SJSA1 (cell line): ENCODE measurements at regions not wholly inside any gene's neighbourhood (a gene's known extent, or its start where the extent isn't known, plus 50 kb on each side); places are given as distances from the start of the nearest gene placed in this dataset.

Source experiments
- DNase-seq, 2 experiments: peaks; one replicate each; pipeline ENCODE4 v3.0.0-alpha.2; 2015 to 2020; ENCODE audit warnings: low spot score in 2 of 2, low read depth in 1 of 2
- H3K27ac ChIP-seq: fragments of 250-450 bp; sonication (Bioruptor Pico); 2 replicates; pipeline ENCODE4 v1.5.1; 2020; ENCODE audit warnings: mild to moderate bottlenecking, moderate library complexity
- H3K27me3 ChIP-seq: fragments of 250-450 bp; sonication (Bioruptor Pico); replicated peaks from 2 replicates; pipeline ENCODE4 v1.5.1; 2020; ENCODE audit warnings: mild to moderate bottlenecking, moderate library complexity
- H3K36me3 ChIP-seq: fragments of 250-450 bp; sonication (Bioruptor Pico); 2 replicates; pipeline ENCODE4 v1.5.1; 2020; ENCODE audit warnings: mild to moderate bottlenecking
- H3K4me1 ChIP-seq: fragments of 250-450 bp; sonication (Bioruptor Pico); replicated peaks from 2 replicates; pipeline ENCODE4 v1.6.1; 2021; ENCODE audit warnings: mild to moderate bottlenecking
- H3K4me3 ChIP-seq: fragments of 250-450 bp; sonication (Bioruptor Pico); 2 replicates; pipeline ENCODE4 v1.5.1; 2020; ENCODE audit warnings: mild to moderate bottlenecking
- H3K9me3 ChIP-seq: fragments of 250-450 bp; sonication (Bioruptor Pico); replicated peaks from 2 replicates; pipeline ENCODE4 v1.5.1; 2020; ENCODE audit warnings: mild to moderate bottlenecking

DNA sequence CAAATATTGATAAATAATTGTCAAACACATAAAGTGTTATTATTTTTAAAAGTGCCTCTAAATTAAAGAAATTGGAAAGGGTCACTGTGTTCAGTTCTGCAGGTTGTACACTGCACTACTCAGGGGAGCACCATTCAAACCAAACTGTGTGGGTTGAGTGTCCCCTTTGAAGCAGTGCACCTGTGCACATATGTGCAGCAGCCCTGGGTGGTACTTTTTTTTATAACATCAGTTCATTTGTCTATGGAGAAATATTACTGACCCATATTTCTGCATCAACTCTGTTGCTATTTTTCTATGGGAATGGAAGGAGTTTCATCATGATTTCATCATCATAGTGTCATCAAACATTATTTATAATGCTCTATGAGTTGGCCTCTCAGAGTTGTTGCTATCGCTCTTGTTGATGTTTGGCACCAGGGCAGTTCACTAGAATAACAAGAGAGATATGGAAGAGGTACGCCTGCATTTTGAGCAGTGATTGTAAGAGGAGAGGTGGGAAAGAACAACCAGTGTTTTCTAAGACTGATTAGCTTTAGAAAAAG lies 457.6 kb downstream of the TFAP2A start:
- H3K4me3 ChIP-seq = no peak overlapping the region
- H3K36me3 ChIP-seq = no peaks in the 10 kb centered on the region
- H3K9me3 ChIP-seq = no peaks in the 10 kb centered on the region

DNA sequence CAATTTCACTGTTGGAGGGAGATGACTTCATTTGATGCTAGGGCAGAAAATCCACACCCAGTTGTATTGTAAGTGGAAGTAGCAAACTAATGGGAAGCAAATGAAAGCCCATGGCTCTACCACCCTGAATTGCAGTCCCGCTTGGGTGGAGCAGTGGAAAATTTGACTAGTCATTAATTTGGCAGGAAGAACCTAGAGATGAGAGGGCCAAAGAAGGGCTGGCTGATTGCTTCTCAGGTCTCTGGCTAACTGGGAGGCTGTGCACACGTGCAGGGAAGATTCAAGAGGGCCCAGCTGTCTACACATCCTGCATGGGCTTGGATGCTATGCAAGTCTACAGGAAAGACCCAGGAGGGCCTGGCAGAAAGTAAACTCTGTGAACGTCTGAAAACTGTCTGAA lies 466.2 kb downstream of the TFAP2A start:
- no peak for DNase-seq
- Histone ChIP-seq H3K4me1 (peaks cover 10% of the 10 kb centered on the region), H3K27ac (no peak overlapping the region), H3K4me3 (no peak overlapping the region), H3K36me3 (no peaks in the 10 kb centered on the region), H3K9me3 (no peaks in the 10 kb centered on the region), H3K27me3 (no peaks in the 10 kb centered on the region)

More for the DNA sequence above, 457.6 kb downstream of the TFAP2A start:
- DNase-seq = no peak
- Histone ChIP-seq H3K27me3 (no peaks in the 10 kb centered on the region), H3K4me1 (no peaks in the 10 kb centered on the region), H3K27ac (no peak overlapping the region)

DNA sequence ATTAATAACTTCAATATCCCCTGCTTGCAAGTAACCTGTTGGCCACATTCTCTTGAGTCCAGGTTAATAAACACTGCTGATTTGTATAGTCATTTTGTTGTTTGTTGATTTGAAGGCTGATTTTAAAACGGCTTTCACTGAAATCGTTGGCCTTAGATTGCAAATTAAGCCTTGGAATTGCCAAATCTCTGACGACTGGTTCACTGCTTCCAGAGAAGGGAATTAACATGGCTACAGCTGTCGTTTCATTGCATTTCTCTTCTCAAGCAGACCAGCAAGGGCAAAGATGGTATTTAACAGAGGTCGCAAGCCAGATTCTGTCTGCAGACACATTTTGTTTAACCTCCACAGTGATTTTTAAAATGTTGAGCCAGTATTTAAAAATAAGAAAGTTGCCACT lies 470.9 kb downstream of the TFAP2A start:
- H3K4me1 ChIP-seq = peaks cover 19% of the 10 kb centered on the region
- no peaks in the 10 kb centered on the region for H3K27me3 ChIP-seq
- H3K4me3 ChIP-seq = no peak overlapping the region
- no peak for DNase-seq
- H3K27ac ChIP-seq = peak overlapping the region; percentile 62; the same call in 1 of the 2 replicates
- H3K9me3 ChIP-seq = no peaks in the 10 kb centered on the region
- H3K36me3 ChIP-seq = no peaks in the 10 kb centered on the region

DNA sequence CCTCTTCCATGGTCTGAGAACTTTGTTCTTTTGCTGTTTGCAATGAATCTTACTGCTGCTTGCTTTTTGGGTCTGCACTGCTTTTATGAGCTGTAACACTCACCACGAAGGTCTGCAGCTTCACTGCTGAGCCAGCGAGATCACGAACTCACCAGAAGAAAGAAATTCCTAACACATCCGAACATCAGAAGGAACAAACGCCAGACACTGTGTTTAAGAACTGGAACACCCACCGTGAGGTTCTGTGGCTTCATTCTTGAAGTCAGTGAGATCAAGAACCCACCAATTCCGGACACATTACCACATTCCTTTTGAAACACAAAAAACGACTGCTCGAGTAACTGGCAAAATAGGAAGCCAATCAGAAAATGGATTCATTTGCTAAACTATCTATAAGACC lies 471.8 kb downstream of the TFAP2A start:
- H3K9me3 ChIP-seq = no peaks in the 10 kb centered on the region
- peak overlapping the region; percentile 62 for H3K27ac ChIP-seq
- H3K36me3 ChIP-seq = no peaks in the 10 kb centered on the region
- DNase-seq = peak; percentile 73 to 77
- H3K4me3 ChIP-seq = no peak overlapping the region
- no peaks in the 10 kb centered on the region for H3K27me3 ChIP-seq
- peaks cover 13% of the 10 kb centered on the region for H3K4me1 ChIP-seq

DNA sequence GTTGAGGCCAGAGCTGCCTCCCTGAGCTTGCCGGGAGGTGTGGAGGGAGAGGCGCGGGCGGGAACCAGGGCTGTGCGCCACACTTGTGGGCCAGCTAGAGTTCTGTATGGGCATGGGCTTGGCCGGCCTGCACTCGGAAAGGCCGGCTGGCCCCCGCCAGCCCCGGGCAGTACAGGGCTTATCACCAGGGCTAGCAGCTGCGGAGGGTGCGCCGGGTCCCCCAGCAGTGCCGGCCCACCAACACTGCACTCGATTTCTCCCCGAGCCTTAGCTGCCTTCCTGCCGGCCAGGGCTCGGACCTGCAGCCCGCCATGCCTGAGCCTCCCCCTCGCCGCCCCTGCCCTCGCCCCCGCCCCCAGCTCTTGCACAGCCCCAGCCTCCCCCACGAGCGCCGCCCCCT lies 472.7 kb downstream of the TFAP2A start:
- Histone ChIP-seq H3K4me3 (no peak overlapping the region), H3K36me3 (no peaks in the 10 kb centered on the region), H3K27me3 (no peaks in the 10 kb centered on the region), H3K9me3 (no peaks in the 10 kb centered on the region), H3K27ac (no peak overlapping the region), H3K4me1 (peaks cover 13% of the 10 kb centered on the region)
- no peak for DNase-seq

DNA sequence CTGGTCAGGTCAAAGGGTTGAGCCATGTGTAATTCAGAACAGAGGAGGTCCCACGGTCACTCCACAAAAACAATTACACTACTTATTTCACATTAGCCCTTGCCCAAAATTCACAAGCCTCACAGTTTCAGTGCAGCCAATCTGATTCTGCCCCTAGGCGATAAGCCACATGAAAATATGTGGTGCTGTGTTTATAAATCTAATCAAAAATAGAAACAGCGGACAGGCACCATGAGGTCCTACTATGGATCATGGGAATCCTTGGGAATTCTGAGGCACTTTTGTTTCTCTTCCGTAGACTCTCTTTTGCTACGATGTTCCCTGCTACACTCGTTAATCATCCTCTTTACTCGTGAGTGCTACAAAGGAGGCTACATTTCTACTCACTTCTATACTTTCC lies 476.1 kb downstream of the TFAP2A start:
- Histone ChIP-seq H3K27ac (no peak overlapping the region), H3K4me1 (peaks cover 11% of the 10 kb centered on the region), H3K4me3 (no peak overlapping the region), H3K36me3 (no peaks in the 10 kb centered on the region), H3K27me3 (no peaks in the 10 kb centered on the region), H3K9me3 (no peaks in the 10 kb centered on the region)
- DNase-seq = no peak

DNA sequence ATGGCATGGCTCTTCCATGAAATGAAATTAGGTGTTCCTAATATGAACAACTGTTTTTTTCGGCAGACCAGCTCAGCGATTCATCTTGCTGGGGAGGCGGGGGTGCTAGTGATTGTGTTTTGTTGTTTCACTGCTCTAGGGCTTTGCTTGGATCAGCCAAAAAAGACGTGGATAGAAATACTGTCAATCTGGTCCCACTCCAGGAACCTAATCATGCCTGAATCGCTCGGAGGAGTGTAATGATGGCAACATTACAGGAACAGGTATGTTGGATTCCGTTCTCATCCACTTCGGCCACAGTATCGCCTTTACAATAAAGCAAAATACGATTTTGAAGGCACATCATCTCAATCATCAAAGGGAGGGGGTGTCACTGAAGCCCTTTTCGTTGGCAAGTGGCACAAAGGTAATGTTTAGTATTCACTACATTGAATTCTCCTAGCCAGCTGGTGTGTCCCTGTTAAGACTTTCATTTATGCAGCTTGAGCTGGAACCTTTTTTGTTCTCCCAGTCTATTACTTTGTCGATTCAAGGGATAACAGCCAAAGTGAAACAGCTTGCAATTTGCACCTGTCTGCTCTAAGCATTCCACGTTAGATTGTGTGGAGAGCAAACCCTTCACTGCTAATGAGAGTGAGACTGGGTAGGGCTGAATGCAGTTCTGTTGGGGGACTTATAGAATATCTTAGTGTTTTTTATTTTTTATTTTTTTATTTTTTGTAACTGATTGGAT lies 477.7 kb downstream of the TFAP2A start:
- no peaks in the 10 kb centered on the region; the same call in 1 of the 2 replicates for H3K4me1 ChIP-seq
- no peaks in the 10 kb centered on the region for H3K27me3 ChIP-seq
- no peak overlapping the region for H3K4me3 ChIP-seq
- DNase-seq = no peak
- no peak overlapping the region for H3K27ac ChIP-seq
- H3K36me3 ChIP-seq = no peaks in the 10 kb centered on the region
- H3K9me3 ChIP-seq = no peaks in the 10 kb centered on the region

DNA sequence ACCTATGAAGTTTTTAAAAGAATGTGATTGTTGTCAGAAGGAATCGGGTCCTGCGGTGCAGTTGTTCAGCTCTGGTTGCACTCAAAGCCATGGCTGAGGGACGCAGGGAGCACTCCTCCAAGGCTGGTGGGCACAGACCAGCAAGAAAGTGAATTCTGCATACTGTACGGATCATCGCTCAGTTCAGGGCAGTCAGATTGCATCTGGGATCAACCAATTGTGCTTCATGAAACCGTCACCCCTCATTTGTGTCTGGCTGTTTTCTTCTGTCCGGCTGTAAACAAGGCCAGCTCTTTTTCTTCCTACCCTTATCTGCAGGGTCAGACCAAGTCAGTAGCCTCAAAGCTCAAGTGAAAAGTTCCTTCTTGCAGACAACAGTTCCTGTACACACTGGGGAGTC lies 478.3 kb downstream of the TFAP2A start:
- H3K36me3 ChIP-seq = no peaks in the 10 kb centered on the region
- no peaks in the 10 kb centered on the region; the same call in 1 of the 2 replicates for H3K4me1 ChIP-seq
- H3K9me3 ChIP-seq = no peaks in the 10 kb centered on the region
- H3K27ac ChIP-seq = no peak overlapping the region
- H3K27me3 ChIP-seq = no peaks in the 10 kb centered on the region
- no peak overlapping the region for H3K4me3 ChIP-seq
- no peak for DNase-seq

DNA sequence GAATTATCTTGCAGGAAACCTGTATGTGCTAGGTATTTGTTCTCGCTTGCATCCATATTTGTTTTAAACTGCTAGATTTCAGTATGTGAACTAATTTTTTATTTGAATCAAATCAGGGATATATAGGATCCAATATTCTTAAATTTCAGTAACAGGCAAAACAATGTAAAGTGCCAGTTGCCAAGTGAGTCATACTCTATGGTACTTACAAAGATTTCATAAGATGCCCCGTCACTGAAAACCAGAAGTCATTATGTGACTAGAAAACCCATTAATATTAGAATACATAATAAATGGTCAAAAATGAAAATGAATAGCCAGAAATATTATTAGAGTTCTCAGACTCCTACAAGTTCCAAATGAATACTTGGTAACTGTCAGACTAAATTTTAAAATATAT lies 481.2 kb downstream of the TFAP2A start:
- Histone ChIP-seq H3K36me3 (no peaks in the 10 kb centered on the region), H3K4me1 (no peaks in the 10 kb centered on the region; the same call in 1 of the 2 replicates), H3K27me3 (no peaks in the 10 kb centered on the region), H3K27ac (no peak overlapping the region), H3K4me3 (no peak overlapping the region), H3K9me3 (no peaks in the 10 kb centered on the region)
- DNase-seq = no peak

DNA sequence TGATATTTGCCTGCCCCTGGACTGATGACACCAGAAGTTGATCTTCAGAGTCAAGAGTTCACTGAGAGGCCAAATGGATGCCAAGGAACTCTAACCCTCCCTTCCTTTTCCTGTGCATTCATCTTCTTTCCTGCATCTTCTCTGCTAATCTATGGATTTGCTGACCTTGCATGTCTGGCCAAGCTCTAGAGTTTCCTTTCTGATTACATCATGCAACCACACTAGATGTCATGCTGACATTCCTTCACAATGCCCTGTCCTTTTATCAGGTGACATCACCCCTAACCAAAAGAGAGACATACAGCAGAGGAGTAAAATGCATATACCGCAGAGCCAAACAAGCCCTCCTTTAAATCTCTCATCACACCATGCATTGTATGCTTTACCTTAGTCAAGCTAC lies 487.6 kb downstream of the TFAP2A start:
- no peak for DNase-seq
- Histone ChIP-seq H3K9me3 (no peaks in the 10 kb centered on the region), H3K27me3 (no peaks in the 10 kb centered on the region), H3K36me3 (no peaks in the 10 kb centered on the region), H3K4me3 (no peak overlapping the region), H3K4me1 (peaks cover 3% of the 10 kb centered on the region), H3K27ac (no peak overlapping the region)

DNA sequence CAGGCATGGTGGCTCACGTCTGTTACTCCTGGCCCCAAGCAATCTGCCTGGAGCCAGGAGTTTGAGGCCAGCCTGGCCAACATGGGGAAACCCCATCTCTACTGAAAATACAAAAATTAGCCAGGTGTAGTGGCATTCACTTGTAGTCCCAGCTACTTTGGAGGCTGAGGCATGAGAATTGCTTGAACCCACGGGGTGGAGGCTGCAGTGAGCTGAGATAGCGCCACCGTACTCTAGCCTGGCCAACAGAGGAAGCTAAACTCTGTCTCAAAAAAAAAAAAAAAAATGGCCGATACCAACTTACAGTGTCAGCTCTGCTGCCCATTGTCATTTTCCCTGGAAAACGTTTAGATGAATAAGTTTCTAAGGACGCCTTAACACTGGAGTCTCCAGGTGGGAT lies 489.9 kb downstream of the TFAP2A start:
- H3K36me3 ChIP-seq = no peaks in the 10 kb centered on the region
- no peaks in the 10 kb centered on the region for H3K27me3 ChIP-seq
- no peak overlapping the region for H3K27ac ChIP-seq
- H3K4me3 ChIP-seq = no peak overlapping the region
- no peak for DNase-seq
- H3K9me3 ChIP-seq = no peaks in the 10 kb centered on the region
- peaks cover 19% of the 10 kb centered on the region for H3K4me1 ChIP-seq

DNA sequence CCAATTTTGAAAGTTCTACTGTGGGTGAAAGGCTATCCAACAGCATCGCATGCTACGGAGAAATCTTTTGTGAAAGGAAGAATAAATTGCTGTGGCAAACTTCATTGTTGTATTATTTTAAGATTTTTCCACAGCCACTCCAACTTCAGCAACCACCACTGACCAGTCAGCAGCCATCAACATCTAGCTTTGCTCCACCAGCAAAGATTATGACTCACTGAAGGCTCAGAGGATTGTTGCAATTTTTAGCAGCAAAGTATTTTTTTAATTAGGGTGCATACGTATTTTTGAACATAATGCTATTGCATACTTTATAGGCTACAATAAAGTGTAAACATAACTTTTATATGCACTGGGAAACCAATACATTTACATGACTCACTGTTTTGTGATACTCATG lies 493.5 kb downstream of the TFAP2A start:
- peak in 1 of 2 experiments; percentile 49 for DNase-seq
- Histone ChIP-seq H3K4me3 (no peak overlapping the region), H3K4me1 (peaks cover 19% of the 10 kb centered on the region), H3K36me3 (no peaks in the 10 kb centered on the region), H3K27me3 (no peaks in the 10 kb centered on the region), H3K9me3 (no peaks in the 10 kb centered on the region), H3K27ac (peak overlapping the region; percentile 18)

DNA sequence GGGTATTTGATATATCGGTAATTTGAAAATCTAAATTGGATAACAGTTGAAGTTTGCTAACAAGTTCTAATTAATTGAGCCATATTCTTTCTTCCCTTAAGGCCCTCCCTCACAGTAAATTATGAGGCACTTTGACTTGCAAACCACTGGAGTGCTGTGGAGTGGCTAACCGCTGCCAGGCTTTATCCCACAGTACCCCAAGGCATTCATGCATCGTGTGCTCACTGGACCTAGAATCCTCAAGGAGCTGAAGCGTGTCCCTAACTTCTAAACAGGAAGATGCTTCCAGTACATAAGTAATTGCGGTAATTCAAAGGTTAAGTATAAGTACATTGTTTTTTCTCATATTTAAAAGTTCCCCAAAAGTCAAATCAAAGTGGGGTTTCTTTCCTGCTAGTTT lies 499.9 kb downstream of the TFAP2A start:
- H3K27me3 ChIP-seq = no peaks in the 10 kb centered on the region
- no peaks in the 10 kb centered on the region for H3K36me3 ChIP-seq
- no peaks in the 10 kb centered on the region for H3K9me3 ChIP-seq
- H3K4me1 ChIP-seq = no peaks in the 10 kb centered on the region
- no peak overlapping the region for H3K4me3 ChIP-seq
- no peak for DNase-seq
- no peak overlapping the region for H3K27ac ChIP-seq

DNA sequence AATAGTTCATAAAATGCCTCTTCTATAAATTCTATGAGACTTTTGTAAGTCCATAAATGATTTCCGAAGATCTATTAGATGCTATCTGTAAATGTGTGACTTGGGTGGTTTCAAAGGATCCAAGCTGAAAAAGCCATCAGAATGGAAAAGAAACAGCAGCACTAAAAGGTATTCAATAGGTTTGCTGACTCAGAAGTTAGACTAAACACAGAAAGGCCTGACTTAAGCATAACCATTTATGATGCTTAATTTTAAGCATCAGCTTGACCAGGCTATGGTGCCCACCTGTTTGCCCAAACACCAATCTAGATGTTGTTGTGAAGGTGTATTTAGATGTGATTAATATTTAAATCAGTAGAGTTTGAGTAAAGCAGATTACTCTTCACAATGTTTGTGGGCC lies 513.5 kb downstream of the TFAP2A start:
- no peaks in the 10 kb centered on the region for H3K4me1 ChIP-seq
- H3K4me3 ChIP-seq = no peak overlapping the region
- H3K36me3 ChIP-seq = no peaks in the 10 kb centered on the region
- no peaks in the 10 kb centered on the region for H3K27me3 ChIP-seq
- no peak overlapping the region for H3K27ac ChIP-seq
- no peak for DNase-seq
- no peaks in the 10 kb centered on the region for H3K9me3 ChIP-seq

DNA sequence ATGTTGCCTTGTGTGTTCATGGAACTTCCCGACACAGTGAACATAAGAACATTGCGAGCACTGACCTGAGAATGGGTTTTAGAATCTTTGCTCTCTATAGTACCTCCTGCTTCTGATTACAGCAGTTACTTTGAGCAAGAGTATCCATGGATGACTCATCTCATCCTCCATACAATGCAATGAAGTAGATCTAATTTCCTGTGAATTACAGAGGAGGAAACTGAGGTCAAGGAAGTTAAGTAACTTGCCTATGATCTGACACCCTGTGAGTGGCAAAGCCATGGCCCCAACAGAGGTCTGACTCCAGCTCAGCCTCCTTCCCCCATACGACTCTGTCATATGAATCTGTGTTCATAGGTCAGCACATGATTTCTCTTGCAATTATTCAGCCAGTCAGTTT lies 518.1 kb downstream of the TFAP2A start:
- H3K27ac ChIP-seq = no peak overlapping the region
- H3K4me3 ChIP-seq = no peak overlapping the region
- no peaks in the 10 kb centered on the region for H3K4me1 ChIP-seq
- no peaks in the 10 kb centered on the region for H3K9me3 ChIP-seq
- H3K36me3 ChIP-seq = no peaks in the 10 kb centered on the region
- DNase-seq = no peak
- no peaks in the 10 kb centered on the region for H3K27me3 ChIP-seq
